HL-60/S4 (cell line): ENCODE measurements at regions not wholly inside any gene's neighbourhood (a gene's known extent, or its start where the extent isn't known, plus 50 kb on each side); places are given as distances from the start of the nearest gene placed in this dataset.

Source experiments
- in situ Hi-C: fragments of 300-500 bp; cut with MboI; formaldehyde crosslinking; loops from 2 replicates; pipeline ENCODE4 v1.14.3; 2022; ENCODE audit warnings: low sequenced_read_pairs

DNA sequence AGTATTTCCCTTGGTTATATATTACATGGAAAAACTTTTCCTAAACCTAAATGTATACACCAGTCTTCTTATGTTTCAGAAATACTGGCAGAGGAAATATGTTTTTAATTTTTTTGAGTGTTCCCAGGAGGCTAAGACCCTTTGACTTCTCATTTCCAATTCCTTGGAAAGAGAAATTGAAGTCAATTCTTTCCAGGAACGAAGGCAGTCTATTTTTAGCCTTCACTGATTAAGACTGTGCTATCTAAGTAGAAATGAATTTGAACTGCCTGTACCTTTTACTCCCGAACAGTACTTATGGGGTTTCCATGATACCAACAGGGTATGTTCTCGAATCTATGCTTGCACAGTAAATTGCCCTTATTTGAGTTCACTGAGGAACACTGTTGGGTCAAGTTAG lies 340.3 kb upstream of the CD180 start:
- in situ Hi-C loops, result no loop called here

DNA sequence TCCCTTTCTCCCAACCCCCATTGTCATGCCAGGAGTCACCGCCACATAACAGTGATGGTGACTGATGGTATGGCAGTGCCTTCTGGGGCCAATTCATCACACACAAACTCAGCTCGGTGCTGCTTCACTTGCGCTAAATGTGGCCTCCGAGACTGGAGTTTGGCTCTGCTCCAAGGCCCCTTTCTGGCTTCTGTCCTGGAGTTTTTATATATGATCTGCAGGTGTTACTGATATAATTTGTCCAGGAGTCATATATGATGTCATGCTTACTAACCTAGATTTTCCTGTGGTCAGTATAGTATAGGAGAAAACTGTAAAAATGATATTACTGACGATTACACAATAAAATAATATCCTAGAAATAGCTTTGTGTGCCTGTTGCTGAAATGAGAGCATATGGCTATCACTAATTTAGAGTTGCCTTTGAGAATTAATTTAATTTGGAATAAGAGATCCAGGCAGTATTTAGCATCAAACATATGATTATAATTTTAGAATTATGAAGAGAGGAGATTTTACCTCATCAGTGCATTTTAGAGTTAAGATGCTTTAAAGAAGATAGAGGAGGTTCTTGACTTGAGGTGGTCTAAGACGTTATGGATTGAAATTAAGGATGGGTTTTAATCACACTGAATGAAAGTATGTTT lies 334.1 kb upstream of the CD180 start:
- in situ Hi-C loops, result no loop called here

DNA sequence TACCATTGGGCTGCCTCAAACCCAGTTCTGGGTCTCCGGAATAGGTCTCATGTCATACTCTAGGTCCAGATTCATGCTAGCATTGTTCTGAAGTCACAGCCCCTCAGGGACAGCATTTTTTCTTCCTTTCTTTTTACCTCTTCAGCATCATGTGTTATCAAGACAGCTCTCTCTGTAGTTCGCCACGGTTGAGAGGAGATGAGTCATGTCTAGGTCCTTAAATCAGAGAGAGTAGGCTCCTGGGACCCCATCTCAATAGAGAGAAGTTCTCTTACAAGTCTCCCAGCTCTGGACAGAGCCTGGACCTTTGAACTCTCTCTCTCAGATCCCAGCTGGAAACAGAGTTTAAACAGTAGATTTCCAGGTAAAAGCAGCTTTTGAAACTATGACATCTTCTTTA lies 332.4 kb upstream of the CD180 start:
- in situ Hi-C loops, result no loop called here

DNA sequence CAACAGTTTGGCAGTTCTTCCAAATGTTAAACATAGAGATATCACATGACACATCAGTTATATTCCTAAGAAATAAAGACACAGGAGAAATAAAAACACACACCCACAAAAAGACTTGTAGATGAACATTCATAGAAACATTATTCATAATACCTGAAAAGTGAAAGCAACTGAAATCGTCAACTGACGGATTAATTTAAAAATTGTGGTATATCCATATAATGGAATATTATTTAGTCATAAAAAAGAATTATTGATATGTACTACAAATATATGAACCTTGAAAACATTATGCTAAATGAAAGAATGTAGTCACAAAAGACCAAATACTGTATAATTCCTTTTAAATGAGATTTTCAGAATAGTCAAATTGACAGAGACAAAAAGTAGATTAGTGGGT lies 330.2 kb upstream of the CD180 start:
- in situ Hi-C loops, result no loop called here

DNA sequence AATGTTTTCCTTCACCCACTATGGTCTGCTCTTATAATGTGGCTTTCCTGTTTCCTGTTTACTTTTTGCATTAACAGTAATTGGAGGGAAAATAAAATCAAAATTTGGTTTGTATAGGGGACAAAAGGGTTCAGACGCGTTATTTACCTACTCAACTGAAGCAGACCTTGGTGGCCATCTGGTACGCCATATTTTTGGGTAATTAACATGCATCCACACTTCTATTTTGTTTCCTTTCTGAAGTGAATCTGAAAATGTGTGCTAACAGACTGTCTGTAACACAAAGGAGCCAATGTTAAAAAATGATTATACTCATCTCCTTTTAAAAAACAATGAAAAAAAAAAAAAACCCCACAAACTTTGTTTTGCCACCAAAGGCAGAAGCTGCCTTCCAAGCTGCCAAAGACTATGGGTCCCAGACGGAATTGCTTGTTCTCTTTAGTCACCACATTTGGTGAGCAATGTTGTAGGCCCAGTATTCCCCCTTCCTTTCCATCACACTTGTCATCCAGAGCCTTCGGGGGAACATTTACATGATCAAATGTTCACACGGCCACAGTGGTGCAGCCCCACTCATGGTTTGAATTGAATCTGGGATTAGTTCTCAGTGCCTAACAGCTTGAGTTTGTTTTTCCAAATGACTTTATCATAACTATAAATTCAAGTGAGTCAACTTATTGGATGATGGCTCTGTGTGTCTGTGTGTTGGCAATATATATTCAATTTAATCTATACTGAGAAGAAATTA lies 323.7 kb upstream of the CD180 start:
- in situ Hi-C loops, result no loop called here

DNA sequence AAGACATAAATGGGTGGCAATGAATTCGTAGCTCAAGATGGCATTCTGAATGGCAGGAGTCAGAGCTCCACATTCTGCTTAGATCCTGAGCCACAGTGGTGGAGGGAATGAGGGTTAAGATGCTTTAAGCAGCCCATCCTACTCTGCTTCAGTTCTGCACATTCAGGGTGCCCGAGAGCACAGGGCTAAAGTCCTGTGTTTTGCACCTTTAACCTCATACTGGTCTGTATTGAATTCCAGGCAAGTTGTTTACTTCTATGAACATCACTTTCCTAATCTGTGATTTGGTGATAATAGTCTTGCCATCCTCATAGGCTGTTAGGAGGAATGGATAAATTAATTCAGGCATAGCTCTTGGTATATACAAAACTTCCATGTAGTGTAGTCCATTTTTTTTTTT lies 321.6 kb upstream of the CD180 start:
- in situ Hi-C loops, result no loop called here

DNA sequence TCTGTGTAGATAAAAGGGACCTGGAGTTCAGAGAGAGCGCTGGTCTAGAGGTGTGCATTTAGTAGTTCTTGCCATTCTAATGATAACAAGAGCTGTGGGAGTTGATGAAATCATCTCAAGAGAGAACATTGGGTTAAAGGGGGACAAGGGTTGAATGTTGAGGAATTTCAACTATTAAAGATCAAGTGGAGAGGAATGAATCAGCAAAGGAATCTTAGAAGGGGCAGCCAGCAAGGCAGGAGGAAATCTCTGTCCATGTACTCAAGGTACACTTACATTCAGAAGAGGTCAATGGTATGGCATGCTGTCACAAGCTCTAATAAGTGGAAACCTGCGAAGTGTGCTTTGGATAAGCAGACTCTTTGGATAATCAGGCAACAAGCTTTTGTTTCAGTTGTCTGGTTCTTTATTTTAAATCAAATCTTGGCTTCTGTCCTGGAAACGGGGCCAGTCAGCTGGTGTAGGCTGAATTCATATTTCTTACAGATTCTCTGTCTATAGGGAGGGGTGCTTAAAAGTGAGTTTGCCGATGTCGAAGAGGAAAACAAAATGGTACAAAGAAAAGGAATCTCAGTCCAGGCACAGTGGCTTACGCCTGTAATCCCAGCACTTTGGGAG lies 320.5 kb upstream of the CD180 start:
- in situ Hi-C loops, result no loop called here

DNA sequence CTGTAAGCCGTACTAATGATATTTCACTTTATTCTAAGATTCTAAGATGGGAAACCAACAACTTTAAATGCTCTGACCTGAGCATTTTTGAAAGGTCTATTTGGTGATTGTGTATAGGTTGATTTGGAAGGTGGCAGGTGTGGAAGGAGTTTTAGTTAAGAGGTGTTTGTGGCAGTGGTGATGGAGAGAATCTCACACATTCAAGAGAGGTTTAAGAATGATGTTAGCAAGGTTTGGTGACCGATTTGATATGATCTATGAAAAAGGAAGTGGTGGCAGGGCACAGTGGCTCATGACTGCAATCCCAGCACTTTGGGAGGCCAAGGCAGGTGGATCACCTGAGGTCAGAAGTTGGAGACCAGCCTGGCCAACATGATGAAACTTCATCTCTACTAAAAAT lies 319.2 kb upstream of the CD180 start:
- in situ Hi-C loops, result no loop called here

DNA sequence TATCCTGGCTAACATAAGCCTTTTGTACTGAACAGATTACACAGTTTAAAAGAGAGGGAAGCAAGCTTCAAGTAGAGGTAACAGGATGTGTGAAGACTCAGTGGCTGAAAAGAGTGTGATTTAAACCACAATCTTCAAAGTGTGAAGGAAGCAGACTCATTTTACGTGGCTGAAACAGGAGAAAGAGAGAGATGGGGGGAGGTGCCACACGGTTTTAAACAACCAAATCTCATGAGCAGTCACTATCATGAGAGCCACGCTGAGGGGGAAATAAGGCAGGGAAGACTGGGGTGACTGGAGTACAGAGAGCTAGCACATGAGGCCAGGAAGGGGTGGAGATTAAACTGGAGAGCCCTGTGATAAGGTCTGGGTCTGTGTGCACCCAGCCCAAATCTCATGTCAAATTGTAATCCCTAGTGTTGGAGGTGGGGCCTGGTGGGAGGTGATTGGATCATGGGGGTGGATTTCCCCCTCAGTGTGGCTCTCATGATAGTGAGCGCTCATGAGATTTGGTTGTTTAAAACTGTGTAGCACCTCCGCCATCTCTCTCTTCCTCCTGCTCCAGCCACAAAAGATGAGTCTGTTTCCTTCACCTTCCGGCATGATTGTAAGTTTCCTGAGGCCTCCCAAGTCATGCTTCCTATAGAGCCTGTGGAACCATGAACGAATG lies 318.6 kb upstream of the CD180 start:
- in situ Hi-C loops, result no loop called here

DNA sequence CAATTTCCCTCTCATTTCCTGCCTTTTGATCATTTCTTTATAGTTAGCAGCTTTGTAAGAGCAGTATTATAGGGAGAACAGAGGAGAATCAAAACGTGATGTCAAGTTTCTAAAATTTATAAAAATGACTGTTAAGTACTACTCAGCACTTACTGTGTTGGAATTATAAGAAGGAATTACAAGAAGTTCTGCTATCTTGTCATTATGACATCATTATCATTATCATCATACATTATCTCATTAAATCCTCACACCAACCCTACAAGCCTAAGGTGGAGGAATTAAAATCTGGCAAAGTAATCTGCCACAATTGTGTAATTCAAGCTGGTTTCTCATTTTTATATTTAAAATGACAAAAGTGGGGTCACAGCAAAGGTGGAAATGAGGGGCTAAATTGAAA lies 316.2 kb upstream of the CD180 start:
- in situ Hi-C loops, result no loop called here

DNA sequence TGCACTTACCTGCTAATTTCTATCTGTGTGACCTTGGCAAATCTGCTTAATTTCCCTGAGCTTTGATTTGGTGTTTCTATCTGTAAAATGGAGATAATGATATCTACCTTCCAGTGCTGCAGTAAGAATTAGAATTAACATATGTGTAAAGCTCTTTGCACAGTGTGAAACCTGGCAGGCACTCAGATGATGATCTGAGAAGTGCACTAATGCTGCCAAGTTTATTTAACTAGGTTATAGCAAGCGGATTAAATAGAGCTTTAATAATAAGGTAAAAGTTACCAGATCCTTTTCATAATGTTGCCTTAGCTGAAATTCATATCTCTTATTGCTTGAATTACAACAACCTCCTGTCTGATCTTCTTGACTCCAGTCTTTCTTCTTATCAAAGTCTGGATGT lies 315.3 kb upstream of the CD180 start:
- in situ Hi-C loops, result no loop called here

DNA sequence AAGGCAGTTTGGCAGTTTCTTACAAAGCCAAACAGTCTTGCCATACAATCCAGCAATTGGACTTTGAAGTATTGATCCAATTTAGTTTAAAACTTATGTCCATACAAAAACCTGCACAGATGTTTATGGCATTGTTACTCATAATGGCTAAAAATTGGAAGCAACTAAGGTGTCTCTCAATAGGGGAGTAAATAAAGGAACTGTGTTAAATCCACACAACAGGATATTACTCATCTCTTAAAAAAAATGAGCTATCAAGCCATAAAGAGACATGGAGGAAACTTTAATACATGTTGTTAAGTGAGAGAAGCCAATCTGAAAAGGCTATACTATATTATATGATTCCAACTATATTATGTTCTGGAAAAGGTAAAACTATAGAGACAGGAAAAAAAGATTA lies 313.6 kb upstream of the CD180 start:
- in situ Hi-C loops, result no loop called here

DNA sequence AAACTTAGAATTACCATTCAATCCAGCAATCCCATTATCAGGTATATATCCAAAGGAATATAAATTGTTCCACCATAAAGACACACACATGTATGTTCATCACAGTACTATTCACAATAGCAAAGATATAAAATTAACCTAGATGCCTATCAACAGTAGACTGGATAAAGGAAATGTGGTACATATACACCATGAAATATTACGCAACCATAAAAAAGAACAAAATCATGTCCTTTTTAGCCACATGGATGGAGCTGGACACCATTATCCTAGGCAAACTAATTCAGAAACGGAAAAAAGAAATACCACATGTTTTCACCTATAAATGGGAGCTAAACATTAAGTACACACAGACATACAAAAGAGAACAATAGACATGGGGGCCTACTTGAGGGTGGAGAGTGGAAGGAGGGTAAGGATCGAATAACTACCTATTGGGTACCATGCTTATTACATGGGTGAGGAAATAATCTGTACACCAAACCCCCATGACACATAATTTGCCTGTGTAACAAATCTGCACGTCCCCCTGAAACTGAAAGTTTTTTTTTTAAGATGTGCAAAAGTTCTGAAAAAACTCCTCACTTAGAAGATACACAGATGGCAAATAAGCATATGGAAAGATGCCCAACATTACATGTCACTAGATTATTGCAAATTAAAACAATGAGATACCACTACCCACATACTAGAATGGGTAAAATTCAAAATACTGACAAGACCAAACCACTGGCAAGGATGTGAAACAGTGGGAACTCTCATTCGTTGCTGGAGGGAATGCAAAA lies 313.0 kb upstream of the CD180 start:
- in situ Hi-C loops, result no loop called here

DNA sequence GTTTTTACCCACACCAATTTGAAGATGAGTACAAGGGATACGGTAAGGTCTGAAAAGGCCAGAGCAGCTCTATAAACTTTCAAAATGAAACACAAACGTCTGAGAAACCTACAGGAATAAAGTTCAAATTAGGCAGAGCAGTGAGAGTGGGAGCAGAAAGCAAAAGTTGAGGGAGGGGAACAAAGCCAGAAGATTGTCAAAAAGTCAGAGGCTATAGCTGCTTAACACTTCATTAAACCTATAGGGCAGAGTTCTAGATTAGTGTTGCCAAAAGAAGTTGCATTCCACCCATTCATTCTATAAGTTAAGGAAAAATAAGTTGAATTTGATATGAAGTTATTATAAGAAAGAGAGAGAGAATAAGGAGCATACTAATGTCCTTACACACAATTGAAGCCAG lies 309.6 kb upstream of the CD180 start:
- in situ Hi-C loops, result no loop called here

DNA sequence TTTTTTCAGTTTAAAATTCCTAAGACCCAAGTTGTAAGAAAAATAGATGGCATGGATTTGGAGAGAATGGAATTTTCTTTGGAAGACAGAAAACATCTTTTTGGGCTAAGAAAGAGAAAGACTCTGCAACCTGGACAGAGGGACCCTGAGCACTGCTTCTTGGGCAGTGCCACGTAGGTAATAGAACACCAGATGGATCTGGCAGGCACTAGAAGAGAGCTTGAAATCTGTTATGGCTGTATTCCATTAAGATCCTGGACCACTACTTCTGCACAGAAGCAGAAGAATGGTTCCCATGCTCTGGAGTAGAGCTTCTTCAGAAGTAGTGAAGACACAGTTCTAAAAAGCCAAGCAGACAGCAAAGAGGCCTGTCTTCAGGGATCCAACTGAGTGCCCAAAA lies 306.4 kb upstream of the CD180 start:
- in situ Hi-C loops, result no loop called here

DNA sequence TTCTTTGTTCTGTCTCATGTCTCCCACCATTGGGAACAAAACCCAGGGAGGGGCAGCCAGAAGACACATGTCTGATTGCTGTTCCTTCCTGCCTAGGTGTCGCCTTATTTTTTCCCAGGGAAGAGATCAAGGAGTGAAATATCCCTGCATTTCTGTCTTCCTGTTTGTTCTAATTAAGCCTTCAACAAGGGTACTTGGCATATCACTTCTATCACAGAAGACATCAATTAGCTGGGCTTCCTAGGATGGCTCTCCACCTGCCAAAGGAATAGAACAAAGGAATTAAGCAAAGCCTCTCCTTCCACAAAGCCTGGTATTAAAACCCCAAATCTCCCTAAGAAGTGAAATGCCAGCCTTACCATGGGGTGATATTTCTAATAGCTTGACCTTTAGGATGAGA lies 299.5 kb upstream of the CD180 start:
- in situ Hi-C loops, result no loop called here

DNA sequence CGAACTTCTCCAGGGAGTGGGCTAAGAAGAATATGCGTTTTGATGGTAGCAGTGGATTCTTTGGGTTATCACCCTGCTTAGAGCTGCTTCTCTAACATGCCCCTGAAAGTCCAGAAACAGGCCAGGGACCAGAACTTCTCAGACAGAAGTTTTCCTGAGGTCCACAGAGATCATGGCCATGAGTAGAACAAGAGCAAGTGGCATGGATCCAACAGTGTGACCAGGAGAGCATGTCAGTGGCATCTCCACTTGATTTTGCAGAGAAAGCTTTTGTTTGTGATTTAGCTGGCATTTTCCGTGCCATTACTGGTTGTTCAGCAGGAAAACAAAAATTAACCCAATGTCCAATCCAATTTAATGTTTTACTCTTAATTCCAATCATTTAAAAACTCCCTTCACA lies 298.5 kb upstream of the CD180 start:
- in situ Hi-C loops, result no loop called here

DNA sequence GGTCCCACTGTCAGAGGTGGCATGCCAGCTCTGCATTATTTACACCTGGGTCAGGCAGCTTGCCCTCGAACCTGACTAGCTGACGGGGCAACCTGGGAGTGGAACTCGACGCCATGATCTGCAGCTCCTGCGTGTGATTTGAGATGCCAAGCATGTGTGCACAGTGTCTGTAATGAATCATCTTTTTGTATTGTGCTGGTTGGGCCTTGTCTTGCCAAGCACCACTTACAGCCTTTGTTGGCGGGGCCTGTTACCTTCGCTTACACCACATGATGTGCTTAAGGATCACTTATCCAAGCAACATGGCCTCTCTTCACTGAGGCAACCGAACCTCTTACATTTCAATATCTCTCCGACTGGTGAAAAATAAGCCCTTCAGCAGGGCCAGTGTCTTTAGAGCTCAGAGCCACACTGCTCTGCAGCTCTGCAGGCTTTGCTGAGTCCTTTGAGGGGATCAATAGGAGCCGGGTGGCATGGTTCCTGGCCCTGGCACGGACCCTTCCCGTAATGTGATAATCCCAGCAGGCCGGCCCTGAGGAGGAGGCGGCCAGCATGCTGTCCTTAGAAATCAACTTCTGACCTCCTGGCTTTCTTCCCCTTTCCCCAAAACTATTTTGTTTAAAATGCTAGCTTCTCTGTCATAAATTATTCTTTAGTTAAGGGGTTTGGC lies 297.7 kb upstream of the CD180 start:
- in situ Hi-C loops, result no loop called here

DNA sequence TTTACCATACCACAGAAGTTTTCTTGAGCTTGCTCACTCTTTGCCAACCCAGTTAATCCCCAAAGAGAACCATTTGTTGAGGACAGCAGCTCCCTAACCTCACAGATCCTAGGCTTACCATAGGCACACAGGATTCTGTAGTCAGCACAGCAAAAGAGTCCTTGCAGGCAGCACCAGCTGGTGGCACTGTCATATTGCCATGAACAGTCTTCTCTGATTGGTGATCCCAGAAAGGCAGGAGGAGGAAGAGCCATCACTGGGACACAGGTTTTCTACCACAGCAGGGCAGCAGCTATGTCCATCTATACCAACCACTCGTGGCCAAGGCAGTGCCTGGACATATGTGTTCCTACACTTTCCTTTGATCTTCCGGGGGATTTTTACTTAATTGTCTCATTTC lies 297.1 kb upstream of the CD180 start:
- in situ Hi-C loops, result no loop called here

DNA sequence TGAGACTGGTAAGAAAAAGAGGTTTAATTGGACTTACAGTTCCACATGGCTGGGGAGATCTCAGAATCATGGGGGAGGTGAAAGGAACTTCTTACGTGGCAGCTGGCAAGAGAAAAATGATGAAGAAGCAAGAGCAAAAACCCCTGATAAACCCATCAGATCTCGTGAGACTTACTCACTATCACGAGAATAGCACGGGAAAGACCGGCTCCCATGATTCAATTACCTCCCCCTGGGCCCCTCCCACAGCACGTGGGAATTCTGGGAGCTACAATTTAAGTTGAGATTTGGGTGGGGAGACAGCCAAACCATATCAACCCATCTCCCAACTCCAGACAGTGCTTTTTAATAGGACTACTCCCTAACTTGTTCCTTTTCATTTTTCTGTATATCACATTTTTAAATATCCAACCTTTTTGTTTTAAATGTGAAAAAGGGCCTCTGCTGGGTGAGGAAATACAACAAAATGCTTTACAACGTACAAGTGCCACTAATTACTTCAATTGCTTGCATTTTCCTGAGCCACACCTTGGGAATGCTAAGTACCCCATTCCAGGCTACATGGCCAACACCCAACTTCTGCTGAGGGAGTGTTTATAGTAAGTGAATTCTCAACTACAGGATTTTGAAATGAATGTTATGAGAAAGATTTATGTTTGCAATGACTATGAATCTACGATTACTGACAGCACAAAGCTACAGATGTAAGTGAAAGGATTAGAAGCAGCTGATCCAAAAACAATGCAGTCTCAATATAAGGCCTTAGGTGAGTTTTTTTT lies 294.1 kb upstream of the CD180 start:
- in situ Hi-C loops, result no loop called here
